Endothelial cell of umbilical vein (primary cell): ENCODE measurements at regions not wholly inside any gene's neighbourhood (a gene's known extent, or its start where the extent isn't known, plus 50 kb on each side); places are given as distances from the start of the nearest gene placed in this dataset.

Experiments
- BruUV-seq: library from RNA; stranded (reverse); fragments of 400-500 nt; replicated peaks from 2 replicates; lab custom pipeline; 2021; lab: Mats Ljungman, UMichigan
- CTCF ChIA-PET: fragments of 300-600, 350-600 bp; sonication (Branson Sonifier 250); formaldehyde crosslinking; loops from one replicate; lab custom pipeline; 2021; ENCODE audit warnings: antibody characterized with exemption, inconsistent platforms; lab: Charles Lee
- POLR2A ChIA-PET: fragments of 300-600, 350-600 bp; sonication (Branson Sonifier 250); formaldehyde crosslinking; loops from one replicate; lab custom pipeline; 2021; ENCODE audit warnings: antibody characterized with exemption, inconsistent platforms; lab: Charles Lee
- DNase-seq: peaks from one replicate; pipeline ENCODE4 v3.0.0-alpha.2; 2011; ENCODE audit warnings: low read depth, low spot score
- FAIRE-seq: peaks from 2 replicates; lab custom pipeline; 2011; peaks lifted over from hg19 to GRCh38; lab: Jason Lieb, UNC
- H2AFZ ChIP-seq: 2 replicates; pipeline ENCODE4 v1.6.0; 2012; ENCODE audit warnings: low read depth, low read length, control low read depth, inconsistent platforms
- H3K27ac ChIP-seq: 2 replicates; pipeline ENCODE4 v1.5.1; 2011; ENCODE audit warnings: low read depth, mild to moderate bottlenecking, control low read depth, low read length, moderate library complexity; ENCODE audit not compliant: insufficient read depth
- H3K27me3 ChIP-seq, 2 experiments: 2 replicates each; pipeline versions ENCODE4 v1.6.0 to v1.6.1; 2011; ENCODE audit warnings: low read length in 2 of 2, mixed read lengths in 1 of 2; ENCODE audit not compliant: control insufficient read depth in 2 of 2, insufficient read depth in 2 of 2
- H3K36me3 ChIP-seq, 2 experiments: 2 replicates in 1 of 2; 3 replicates in 1 of 2; pipeline ENCODE4 v1.5.1; 2011; ENCODE audit warnings: low read length in 2 of 2, mild to moderate bottlenecking in 1 of 2, moderate library complexity in 1 of 2; ENCODE audit not compliant: control insufficient read depth in 2 of 2, insufficient read depth in 2 of 2; ENCODE audit errors: extremely low read depth in 1 of 2
- H3K4me1 ChIP-seq: 3 replicates; pipeline ENCODE4 v1.5.1; 2011; ENCODE audit warnings: mild to moderate bottlenecking, low read length; ENCODE audit not compliant: control insufficient read depth, insufficient read depth; ENCODE audit errors: extremely low read depth
- H3K4me2 ChIP-seq: 2 replicates; pipeline ENCODE4 v1.6.1; 2011; ENCODE audit warnings: low read length, control low read depth, mixed read lengths; ENCODE audit not compliant: insufficient read depth
- H3K4me3 ChIP-seq, 3 experiments: fragments of 200-600 bp in 1 of 3; sonication (generic), shearing (Covaris generic) in 1 of 3; replicated peaks in 1 of 3; 2 replicates each; pipeline ENCODE4 v1.5.1; 2011 to 2016; ENCODE audit warnings: control low read depth in 3 of 3, low read length in 3 of 3, mild to moderate bottlenecking in 2 of 3, inconsistent platforms in 1 of 3, low read depth in 1 of 3, moderate library complexity in 1 of 3; ENCODE audit not compliant: insufficient read depth in 1 of 3
- H3K79me2 ChIP-seq: 2 replicates; pipeline ENCODE4 v1.6.0; 2012; ENCODE audit warnings: low read length, inconsistent platforms; ENCODE audit not compliant: control insufficient read depth, insufficient read depth
- H3K9ac ChIP-seq: replicated peaks from 2 replicates; pipeline ENCODE3; 2011; ENCODE audit warnings: low read length, control low read depth; ENCODE audit not compliant: insufficient read depth; ENCODE audit errors: extremely low read depth
- H3K9me1 ChIP-seq: replicated peaks from 3 replicates; pipeline ENCODE4 v1.6.0; 2011; ENCODE audit warnings: mild to moderate bottlenecking, low read length; ENCODE audit not compliant: control insufficient read depth, insufficient read depth; ENCODE audit errors: extremely low read depth
- H3K9me3 ChIP-seq: replicated peaks from 2 replicates; pipeline ENCODE4 v1.5.1; 2012; ENCODE audit warnings: low read length, inconsistent platforms; ENCODE audit not compliant: control insufficient read depth, insufficient read depth
- H4K20me1 ChIP-seq: replicated peaks from 2 replicates; pipeline ENCODE3; 2011; ENCODE audit warnings: mild to moderate bottlenecking, low read length; ENCODE audit not compliant: control insufficient read depth, insufficient read depth; ENCODE audit errors: extremely low read depth
- EZH2 ChIP-seq: IDR thresholded peaks from 2 replicates; pipeline ENCODE4 v1.6.1; 2012; ENCODE audit warnings: borderline replicate concordance, low read depth, mild to moderate bottlenecking, moderate library complexity, low read length, inconsistent platforms; ENCODE audit not compliant: severe bottlenecking
- FOS ChIP-seq: IDR thresholded peaks from 2 replicates; pipeline ENCODE4 v1.6.1; 2011; ENCODE audit warnings: mild to moderate bottlenecking, low read length, moderate library complexity, borderline replicate concordance; ENCODE audit not compliant: insufficient read depth
- GATA2 ChIP-seq: IDR thresholded peaks from 2 replicates; pipeline ENCODE4 v1.7.0; 2011; ENCODE audit warnings: low read depth, mild to moderate bottlenecking, moderate library complexity, mixed read lengths, low read length; ENCODE audit not compliant: insufficient read length, insufficient read depth
- JUN ChIP-seq: IDR thresholded peaks from 2 replicates; pipeline ENCODE4 v1.6.1; 2011; ENCODE audit warnings: borderline replicate concordance, low read depth; ENCODE audit not compliant: insufficient read length, insufficient read depth
- MYC ChIP-seq: IDR thresholded peaks from one replicate; pipeline ENCODE4 v1.6.1; 2011; ENCODE audit warnings: mild to moderate bottlenecking, low read depth, low read length
- POLR2A ChIP-seq: IDR thresholded peaks from 2 replicates; pipeline ENCODE4 v1.6.1; 2012; ENCODE audit warnings: low read depth, mild to moderate bottlenecking, control low read depth, low read length
- POLR2AphosphoS5 ChIP-seq: IDR thresholded peaks from 2 replicates; pipeline ENCODE4 v1.6.1; 2012; ENCODE audit warnings: low read depth, mild to moderate bottlenecking, control low read depth, low read length, moderate library complexity; ENCODE audit not compliant: insufficient read depth
- dilution Hi-C: fragments of 300-500 bp; cut with MboI; formaldehyde crosslinking; loops from one replicate; pipeline ENCODE4 v1.15.0; 2019; ENCODE audit warnings: low sequenced_read_pairs; ENCODE audit not compliant: extremely low pct_ligation_motif_present
- intact Hi-C: fragments of 100-400 bp; cut with micrococcal nuclease; formaldehyde crosslinking; loops from one replicate; pipeline ENCODE4 v1.10.0; 2022
- TF ChIP-seq, protein P1 (sequence below): IDR thresholded peaks from 2 replicates; pipeline ENCODE4 v1.6.1; 2011; ENCODE audit not compliant: insufficient read depth, insufficient read length
- TF ChIP-seq, protein P2 (sequence below), 2 donors: IDR thresholded peaks; 1 replicate in 1 of 2; 2 replicates in 1 of 2; pipeline ENCODE4 v1.5.1; 2011; ENCODE audit warnings: low read length in 2 of 2, mild to moderate bottlenecking in 2 of 2, moderate library complexity in 2 of 2, control low read depth in 1 of 2, inconsistent platforms in 1 of 2, low read depth in 1 of 2; ENCODE audit not compliant: insufficient read depth in 1 of 2; ENCODE audit errors: extremely low read depth in 1 of 2

DNA sequence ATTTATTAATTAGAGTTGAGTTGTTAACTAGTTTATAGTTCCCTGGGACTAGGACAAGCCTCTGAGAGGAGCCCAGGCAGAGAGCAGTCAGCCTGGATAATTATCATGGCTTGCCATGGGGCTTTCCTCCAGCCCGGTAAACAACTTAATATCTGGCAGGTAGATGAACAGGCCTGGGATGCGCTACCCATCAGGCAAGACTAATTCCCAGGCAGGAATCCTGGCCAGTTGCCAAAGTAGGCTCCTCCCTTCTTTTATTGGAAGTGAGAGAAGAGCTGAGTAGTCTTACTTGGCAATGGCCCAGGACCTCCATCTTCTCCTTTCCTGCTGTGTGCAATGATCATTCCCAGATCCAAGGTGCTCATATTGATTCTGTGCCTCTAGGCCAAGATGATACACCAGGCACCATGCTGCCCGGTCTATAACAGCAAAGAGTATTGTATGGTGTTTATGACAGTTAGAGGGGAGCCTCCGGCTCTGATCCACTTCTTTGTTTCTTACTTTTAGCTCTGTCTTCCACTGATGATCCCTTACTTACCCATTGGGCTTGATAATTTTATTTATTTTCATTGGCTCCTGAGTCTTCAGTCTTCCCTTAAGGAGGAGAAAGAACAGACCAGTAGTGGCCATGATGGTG lies 408.7 kb downstream of the REEP3 start:
- CTCF ChIA-PET: no interaction called here
- Histone ChIP-seq H4K20me1 (no peaks in the 10 kb centered on the region), H3K4me3 (no peak overlapping the region), H3K27ac (no peak overlapping the region), H3K9ac (no peak overlapping the region), H3K36me3 (no peaks in the 10 kb centered on the region), H3K9me3 (no peaks in the 10 kb centered on the region), H3K4me1 (no peaks in the 10 kb centered on the region), H2AFZ (no peak overlapping the region), H3K9me1 (no peaks in the 10 kb centered on the region), H3K4me2 (no peak overlapping the region), H3K27me3 (no peaks in the 10 kb centered on the region), H3K79me2 (no peaks in the 10 kb centered on the region)
- dilution Hi-C loops (no loop called here), intact Hi-C loops (no loop called here)
- FAIRE-seq (no peak), DNase-seq (no peak)
- TF ChIP-seq POLR2AphosphoS5: no peak
- TF ChIP-seq EZH2: no peak
- POLR2A ChIA-PET: no interaction called here
- BruUV-seq: no TSS peak

DNA sequence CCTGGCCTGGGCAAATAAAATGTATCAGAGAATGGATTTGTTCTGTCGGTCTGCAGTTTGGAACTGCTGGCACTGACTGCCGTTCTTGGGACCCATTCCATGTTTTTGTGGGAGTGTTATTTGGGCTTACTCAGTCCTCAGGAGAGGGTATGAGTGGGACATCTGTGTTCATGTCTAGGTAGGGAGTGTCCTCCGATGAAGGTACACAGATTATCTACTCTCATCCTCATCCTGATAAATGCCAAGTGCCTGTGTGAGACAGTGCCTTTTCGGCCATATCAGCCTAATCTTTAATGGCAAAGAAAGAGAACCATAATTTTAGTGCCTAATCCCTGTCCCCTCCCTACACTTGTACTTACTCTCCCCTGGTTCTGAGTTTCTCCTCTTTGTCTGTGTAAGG lies 409.4 kb downstream of the REEP3 start:
- DNase-seq: no peak
- H3K79me2 ChIP-seq: no peaks in the 10 kb centered on the region
- no peaks in the 10 kb centered on the region for H3K9me3 ChIP-seq
- no peaks in the 10 kb centered on the region for H4K20me1 ChIP-seq
- no peak for FAIRE-seq
- no peak overlapping the region for H3K27ac ChIP-seq
- no peaks in the 10 kb centered on the region for H3K27me3 ChIP-seq
- POLR2A ChIA-PET: no interaction called here
- H3K9me1 ChIP-seq: no peaks in the 10 kb centered on the region
- H3K4me3 ChIP-seq: no peak overlapping the region
- TF ChIP-seq FOS (no peak), MYC (no peak), JUN (no peak), EZH2 (no peak), GATA2 (no peak), POLR2A (no peak), POLR2AphosphoS5 (no peak)
- TF ChIP-seq, protein P1, sequence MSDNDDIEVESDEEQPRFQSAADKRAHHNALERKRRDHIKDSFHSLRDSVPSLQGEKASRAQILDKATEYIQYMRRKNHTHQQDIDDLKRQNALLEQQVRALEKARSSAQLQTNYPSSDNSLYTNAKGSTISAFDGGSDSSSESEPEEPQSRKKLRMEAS: no peak
- TF ChIP-seq, protein P2, sequence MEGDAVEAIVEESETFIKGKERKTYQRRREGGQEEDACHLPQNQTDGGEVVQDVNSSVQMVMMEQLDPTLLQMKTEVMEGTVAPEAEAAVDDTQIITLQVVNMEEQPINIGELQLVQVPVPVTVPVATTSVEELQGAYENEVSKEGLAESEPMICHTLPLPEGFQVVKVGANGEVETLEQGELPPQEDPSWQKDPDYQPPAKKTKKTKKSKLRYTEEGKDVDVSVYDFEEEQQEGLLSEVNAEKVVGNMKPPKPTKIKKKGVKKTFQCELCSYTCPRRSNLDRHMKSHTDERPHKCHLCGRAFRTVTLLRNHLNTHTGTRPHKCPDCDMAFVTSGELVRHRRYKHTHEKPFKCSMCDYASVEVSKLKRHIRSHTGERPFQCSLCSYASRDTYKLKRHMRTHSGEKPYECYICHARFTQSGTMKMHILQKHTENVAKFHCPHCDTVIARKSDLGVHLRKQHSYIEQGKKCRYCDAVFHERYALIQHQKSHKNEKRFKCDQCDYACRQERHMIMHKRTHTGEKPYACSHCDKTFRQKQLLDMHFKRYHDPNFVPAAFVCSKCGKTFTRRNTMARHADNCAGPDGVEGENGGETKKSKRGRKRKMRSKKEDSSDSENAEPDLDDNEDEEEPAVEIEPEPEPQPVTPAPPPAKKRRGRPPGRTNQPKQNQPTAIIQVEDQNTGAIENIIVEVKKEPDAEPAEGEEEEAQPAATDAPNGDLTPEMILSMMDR (IDR thresholded peaks at IDR 0.05; ENCODE audit: extremely low read depth in 1 of 2, insufficient read depth in 1 of 2, low read depth in 1 of 2, low read length in 2 of 2): no peak
- no peaks in the 10 kb centered on the region for H3K4me1 ChIP-seq
- no peak overlapping the region for H2AFZ ChIP-seq
- CTCF ChIA-PET: no interaction called here
- no TSS peak for BruUV-seq
- H3K9ac ChIP-seq: no peak overlapping the region
- H3K36me3 ChIP-seq: no peaks in the 10 kb centered on the region
- no peak overlapping the region for H3K4me2 ChIP-seq
- intact Hi-C loops (no loop called here), dilution Hi-C loops (no loop called here)
